ENCODE measurements at regions not wholly inside any gene's neighbourhood (a gene's known extent, or its start where the extent isn't known, plus 50 kb on each side); places are given as distances from the start of the nearest gene placed in this dataset.
"Not testable (repeated sequence)": the region's sequence is repeated elsewhere in the genome, so short reads cannot be mapped to it uniquely, and the experiment has no call there.

GRCh38 chr9:64813072-64813471, 471.9 kb downstream of the FOXD4L5 start:
- DNase-seq (ENCODE audit: low read depth); H3K4me3 ChIP-seq (ENCODE audit: control insufficient read depth, low read depth, low read length): not testable (repeated sequence)

- H3K4me3 ChIP-seq (ENCODE audit: control insufficient read depth, low read depth, low read length): not testable (repeated sequence)
Observed at GRCh38 chr9:64778667-64779066, 506.3 kb downstream of the FOXD4L5 start.

GRCh38 chr9:64776269-64776668, 508.7 kb downstream of the FOXD4L5 start:
- not testable (repeated sequence) for DNase-seq (ENCODE audit: low read depth); H3K4me3 ChIP-seq (ENCODE audit: control insufficient read depth, low read depth, low read length)

More at GRCh38 chr9:64778667-64779066, 506.3 kb downstream of the FOXD4L5 start:
- not testable (repeated sequence) for DNase-seq (ENCODE audit: low read depth)

GRCh38 chr9:64774813-64775793, 509.9 kb downstream of the FOXD4L5 start:
- peak overlapping the region; percentile 29 for H3K4me3 ChIP-seq (ENCODE audit: control insufficient read depth, low read depth, low read length)
- DNase-seq (ENCODE audit: low read depth): not testable (repeated sequence)

- DNase-seq (ENCODE audit: low read depth): not testable (repeated sequence)
- H3K4me3 ChIP-seq (ENCODE audit: control insufficient read depth, low read depth, low read length): peak overlapping the region; percentile 29
Observed at GRCh38 chr9:64774004-64774812, 510.8 kb downstream of the FOXD4L5 start.

- no peak for DNase-seq (ENCODE audit: low read depth)
- H3K4me3 ChIP-seq (ENCODE audit: control insufficient read depth, low read depth, low read length): peak overlapping the region; percentile 29
- no peak for TF ChIP-seq CTCF (IDR thresholded peaks at IDR 0.05; ENCODE audit: control insufficient read depth, insufficient read depth, low read depth, low read length, missing control alignments)
Observed at GRCh38 chr9:64773491-64773931, 511.5 kb downstream of the FOXD4L5 start.

- DNase-seq (ENCODE audit: low read depth): not testable (repeated sequence)
- peak overlapping the region; percentile 19; the same call in 1 of the 2 replicates for H3K4me3 ChIP-seq (ENCODE audit: control insufficient read depth, low read depth, low read length)
Observed at GRCh38 chr9:64772751-64773331, 512.2 kb downstream of the FOXD4L5 start.

- not testable (repeated sequence) for H3K4me3 ChIP-seq (ENCODE audit: control insufficient read depth, low read depth, low read length); DNase-seq (ENCODE audit: low read depth)
- peak; percentile 5 for TF ChIP-seq CTCF (IDR thresholded peaks at IDR 0.05; ENCODE audit: control insufficient read depth, insufficient read depth, low read depth, low read length, missing control alignments)
Observed at GRCh38 chr9:64772123-64772736, 512.8 kb downstream of the FOXD4L5 start.

All from AG09309 (cell line).